Activated CD8-positive, alpha-beta T cell treated with anti-CD3 and anti-CD28 coated beads for 36 hours (primary cell): ENCODE measurements at regions not wholly inside any gene's neighbourhood (a gene's known extent, or its start where the extent isn't known, plus 50 kb on each side); places are given as distances from the start of the nearest gene placed in this dataset.

Experiments used
- ATAC-seq: fragments of 200-7000 bp; cut with Tn5 transposase; one replicate; pipeline ENCODE4 v1.10.0; 2021; ENCODE audit warnings: mild to moderate bottlenecking, moderate library complexity
- CTCF ChIA-PET: fragments of 350-600 bp; sonication (Branson Sonifier 250); formaldehyde crosslinking; loops from one replicate; lab custom pipeline; 2021; ENCODE audit warnings: antibody characterized with exemption; lab: Charles Lee
- POLR2A ChIA-PET: fragments of 350-600 bp; sonication (Branson Sonifier 250); formaldehyde crosslinking; loops from one replicate; lab custom pipeline; 2021; ENCODE audit warnings: antibody characterized with exemption; lab: Charles Lee
- DNase-seq: peaks from one replicate; pipeline ENCODE4 v3.0.0-alpha.2; 2020
- H3K27ac Mint-ChIP-seq: one replicate; pipeline ENCODE4 v1.8.0; 2021; ENCODE audit warnings: mild to moderate bottlenecking, mixed read lengths
- H3K27me3 Mint-ChIP-seq: one replicate; pipeline ENCODE4 v1.8.0; 2021; ENCODE audit warnings: mixed read lengths
- H3K36me3 Mint-ChIP-seq: one replicate; pipeline ENCODE4 v1.8.0; 2021; ENCODE audit warnings: low read depth, mixed read lengths
- H3K4me1 Mint-ChIP-seq: one replicate; pipeline ENCODE4 v1.8.0; 2021; ENCODE audit warnings: low read depth, mixed read lengths
- H3K4me3 Mint-ChIP-seq: one replicate; pipeline ENCODE4 v1.8.0; 2021; ENCODE audit warnings: mild to moderate bottlenecking, moderate library complexity, mixed read lengths
- H3K9me3 Mint-ChIP-seq: one replicate; pipeline ENCODE4 v1.8.0; 2021; ENCODE audit warnings: mixed read lengths
- CTCF ChIP-seq: fragments of 200-600 bp; IDR thresholded peaks from one replicate; pipeline ENCODE4 v1.8.0; 2022; ENCODE audit warnings: antibody characterized with exemption, mild to moderate bottlenecking
- intact Hi-C: fragments of 100-400 bp; cut with micrococcal nuclease; formaldehyde crosslinking; loops from one replicate; pipeline ENCODE4 v1.10.0; 2022

DNA sequence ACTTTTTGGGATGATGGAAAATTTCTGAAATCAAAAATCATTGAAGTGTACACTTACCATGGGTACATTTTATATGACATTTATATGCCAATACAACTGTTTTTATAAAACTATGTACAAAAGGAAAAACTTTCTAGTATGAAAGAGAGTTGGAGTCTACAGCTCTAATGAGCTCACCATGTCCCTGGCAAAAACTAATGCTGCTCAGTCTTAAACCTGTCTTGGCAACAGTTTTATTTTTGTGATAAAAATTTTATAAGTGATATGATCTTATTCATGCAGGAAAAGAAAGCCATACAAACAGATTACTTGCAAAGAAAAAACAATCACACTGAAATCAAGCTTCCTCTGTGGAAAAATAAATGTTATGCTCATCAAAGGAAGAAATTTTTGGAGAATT is 78.9 kb upstream of the RASEF start:
- H3K9me3 Mint-ChIP-seq, result no peaks in the 10 kb centered on the region
- no peaks in the 10 kb centered on the region for H3K36me3 Mint-ChIP-seq
- H3K4me1 Mint-ChIP-seq, result no peaks in the 10 kb centered on the region
- ChIA-PET POLR2A (no interaction called here), CTCF (interaction anchor here (1.5 kb wide), 1 partner anchor 8 kb away, joined by 4 read pairs; no protein-coding TSS in a partner anchor)
- H3K27ac Mint-ChIP-seq, result no peak overlapping the region
- H3K27me3 Mint-ChIP-seq, result no peaks in the 10 kb centered on the region
- H3K4me3 Mint-ChIP-seq, result no peak overlapping the region
- DNase-seq, result no peak
- no peak for TF ChIP-seq CTCF
- ATAC-seq, result no peak
- intact Hi-C loops, result no loop called here

DNA sequence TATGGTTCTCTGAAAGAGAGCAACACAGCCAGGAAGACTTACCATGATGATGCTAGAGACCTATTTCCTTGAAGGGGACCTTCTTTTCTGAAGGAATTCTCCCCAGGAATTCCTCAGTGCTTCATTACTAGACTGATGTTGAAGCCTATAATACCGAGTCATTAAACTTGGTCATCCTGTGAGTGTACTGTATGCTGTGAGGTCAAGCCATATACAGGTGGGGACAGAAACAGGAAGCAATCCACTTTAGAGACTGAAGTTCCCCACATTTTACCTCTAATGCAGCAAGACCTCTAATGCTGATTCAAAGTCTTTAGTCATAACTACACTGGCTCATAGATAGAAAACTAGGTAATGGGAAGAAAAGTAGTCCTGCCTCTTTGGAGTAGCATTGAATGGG is 77.1 kb upstream of the RASEF start:
- Mint-ChIP-seq H3K4me3 (no peak overlapping the region), H3K4me1 (no peaks in the 10 kb centered on the region), H3K27ac (no peak overlapping the region), H3K27me3 (no peaks in the 10 kb centered on the region), H3K9me3 (no peaks in the 10 kb centered on the region), H3K36me3 (no peaks in the 10 kb centered on the region)
- DNase-seq (no peak), ATAC-seq (no peak)
- ChIA-PET CTCF (no interaction called here), POLR2A (no interaction called here)
- intact Hi-C loops, result no loop called here
- no peak for TF ChIP-seq CTCF

DNA sequence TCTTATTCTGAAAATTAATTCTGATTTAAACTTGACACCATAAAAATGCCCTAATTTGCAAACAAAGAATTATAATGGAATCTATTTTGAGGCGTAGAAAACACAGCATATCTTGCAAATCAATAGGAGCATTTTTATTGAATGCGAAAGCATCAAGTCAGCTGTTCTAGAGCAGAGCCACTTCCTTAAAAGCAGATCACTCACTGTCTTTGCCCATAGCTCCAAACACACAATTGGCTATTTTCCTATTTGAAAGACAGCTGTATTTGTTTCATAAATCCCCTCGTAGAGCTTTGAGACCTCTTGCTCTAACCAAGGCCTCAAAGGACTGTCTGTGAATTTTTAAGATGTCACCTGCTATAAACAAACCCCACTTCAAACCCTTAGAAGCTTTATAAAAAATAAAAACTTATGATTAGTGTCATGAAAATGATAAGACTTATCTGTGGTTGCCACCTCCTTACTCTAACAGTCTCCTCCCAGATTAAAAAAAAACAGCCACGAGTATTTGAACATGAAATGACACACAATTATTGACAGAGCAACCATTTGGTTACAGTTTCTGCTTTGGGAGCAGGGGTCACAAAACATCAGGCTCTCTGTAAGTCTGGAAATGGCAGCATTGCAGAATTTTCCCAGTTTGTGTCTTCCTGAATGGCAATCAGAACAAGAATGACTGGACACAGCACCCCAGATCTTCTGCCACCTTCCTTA is 75.6 kb upstream of the RASEF start:
- no peaks in the 10 kb centered on the region for H3K4me1 Mint-ChIP-seq
- H3K27ac Mint-ChIP-seq, result no peak overlapping the region
- TF ChIP-seq CTCF, result no peak
- DNase-seq, result no peak
- intact Hi-C loops, result no loop called here
- H3K4me3 Mint-ChIP-seq, result no peak overlapping the region
- H3K36me3 Mint-ChIP-seq, result no peaks in the 10 kb centered on the region
- ChIA-PET CTCF (interaction anchor here (0.8 kb wide), 1 partner anchor 9 kb away, joined by 3 read pairs; no protein-coding TSS in a partner anchor), POLR2A (no interaction called here)
- no peak for ATAC-seq
- no peaks in the 10 kb centered on the region for H3K27me3 Mint-ChIP-seq
- no peaks in the 10 kb centered on the region for H3K9me3 Mint-ChIP-seq

GRCh38 chr9:83133316-83133715 is 70.4 kb upstream of the RASEF start:
- intact Hi-C loops, result no loop called here
- ATAC-seq, result no peak
- H3K9me3 Mint-ChIP-seq, result no peaks in the 10 kb centered on the region
- H3K27ac Mint-ChIP-seq, result no peak overlapping the region
- CTCF ChIA-PET, result interaction anchor here (1.6 kb wide), 1 partner anchor 9 kb away, joined by 4 read pairs; no protein-coding TSS in a partner anchor
- POLR2A ChIA-PET, result no interaction called here
- H3K4me3 Mint-ChIP-seq, result no peak overlapping the region
- no peaks in the 10 kb centered on the region for H3K4me1 Mint-ChIP-seq
- no peaks in the 10 kb centered on the region for H3K36me3 Mint-ChIP-seq
- no peak for DNase-seq
- no peaks in the 10 kb centered on the region for H3K27me3 Mint-ChIP-seq
- TF ChIP-seq CTCF, result no peak

- no peak overlapping the region for H3K4me3 Mint-ChIP-seq
- intact Hi-C loops, result no loop called here
- CTCF ChIA-PET, result no interaction called here
- H3K36me3 Mint-ChIP-seq, result no peaks in the 10 kb centered on the region
- no peak for TF ChIP-seq CTCF
- no peak for DNase-seq
- no peaks in the 10 kb centered on the region for H3K4me1 Mint-ChIP-seq
- no peak overlapping the region for H3K27ac Mint-ChIP-seq
- ATAC-seq, result no peak
- POLR2A ChIA-PET, result no interaction called here
- H3K27me3 Mint-ChIP-seq, result no peaks in the 10 kb centered on the region
- no peaks in the 10 kb centered on the region for H3K9me3 Mint-ChIP-seq
These were observed 69.8 kb upstream of the RASEF start for GRCh38 chr9:83132768-83133167.
